PC-9 (cell line): ENCODE measurements at regions not wholly inside any gene's neighbourhood (a gene's known extent, or its start where the extent isn't known, plus 50 kb on each side); places are given as distances from the start of the nearest gene placed in this dataset.

Experiments used
- CTCF ChIP-seq: fragments of 200-600 bp; sonication (generic); conservative IDR thresholded peaks from 2 replicates; pipeline ENCODE4 v1.6.1; 2017; ENCODE audit warnings: mixed run types, antibody characterized with exemption, mild to moderate bottlenecking, moderate library complexity
- EZH2 ChIP-seq: fragments of 200-600 bp; sonication (generic); IDR thresholded peaks from 2 replicates; pipeline ENCODE4 v1.8.0; 2017; ENCODE audit warnings: antibody characterized with exemption, low read depth

- TF ChIP-seq CTCF (no peak), EZH2 (no peak)
These were observed 199.1 kb upstream of the ZNF618 start for GRCh38 chr9:113677057-113677456.
